ENCODE measurements at regions not wholly inside any gene's neighbourhood (a gene's known extent, or its start where the extent isn't known, plus 50 kb on each side); places are given as distances from the start of the nearest gene placed in this dataset.

DNA sequence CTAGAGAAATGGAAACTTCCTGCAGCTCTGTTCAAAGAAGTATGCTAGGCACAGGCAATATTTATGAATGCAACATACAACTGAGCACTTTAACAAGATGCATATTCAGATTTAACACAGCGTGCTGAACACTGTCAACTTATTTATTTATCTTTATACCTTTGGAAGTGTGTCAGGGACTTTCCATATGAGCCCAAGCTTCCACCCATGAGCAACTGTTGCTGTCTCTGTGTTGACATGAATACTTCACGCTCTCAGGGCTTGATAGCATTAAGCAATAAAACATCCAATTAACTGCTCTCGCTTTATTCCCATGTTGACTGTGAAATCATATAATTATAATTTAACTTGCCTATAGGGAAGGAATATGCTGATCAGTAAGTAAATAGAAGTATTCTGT is 116.6 kb upstream of the ROBO1 start (continued):
- TF ChIP-seq, protein P1, sequence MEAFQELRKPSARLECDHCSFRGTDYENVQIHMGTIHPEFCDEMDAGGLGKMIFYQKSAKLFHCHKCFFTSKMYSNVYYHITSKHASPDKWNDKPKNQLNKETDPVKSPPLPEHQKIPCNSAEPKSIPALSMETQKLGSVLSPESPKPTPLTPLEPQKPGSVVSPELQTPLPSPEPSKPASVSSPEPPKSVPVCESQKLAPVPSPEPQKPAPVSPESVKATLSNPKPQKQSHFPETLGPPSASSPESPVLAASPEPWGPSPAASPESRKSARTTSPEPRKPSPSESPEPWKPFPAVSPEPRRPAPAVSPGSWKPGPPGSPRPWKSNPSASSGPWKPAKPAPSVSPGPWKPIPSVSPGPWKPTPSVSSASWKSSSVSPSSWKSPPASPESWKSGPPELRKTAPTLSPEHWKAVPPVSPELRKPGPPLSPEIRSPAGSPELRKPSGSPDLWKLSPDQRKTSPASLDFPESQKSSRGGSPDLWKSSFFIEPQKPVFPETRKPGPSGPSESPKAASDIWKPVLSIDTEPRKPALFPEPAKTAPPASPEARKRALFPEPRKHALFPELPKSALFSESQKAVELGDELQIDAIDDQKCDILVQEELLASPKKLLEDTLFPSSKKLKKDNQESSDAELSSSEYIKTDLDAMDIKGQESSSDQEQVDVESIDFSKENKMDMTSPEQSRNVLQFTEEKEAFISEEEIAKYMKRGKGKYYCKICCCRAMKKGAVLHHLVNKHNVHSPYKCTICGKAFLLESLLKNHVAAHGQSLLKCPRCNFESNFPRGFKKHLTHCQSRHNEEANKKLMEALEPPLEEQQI (IDR thresholded peaks at IDR 0.05) = no peak
- TF ChIP-seq, protein P2, sequence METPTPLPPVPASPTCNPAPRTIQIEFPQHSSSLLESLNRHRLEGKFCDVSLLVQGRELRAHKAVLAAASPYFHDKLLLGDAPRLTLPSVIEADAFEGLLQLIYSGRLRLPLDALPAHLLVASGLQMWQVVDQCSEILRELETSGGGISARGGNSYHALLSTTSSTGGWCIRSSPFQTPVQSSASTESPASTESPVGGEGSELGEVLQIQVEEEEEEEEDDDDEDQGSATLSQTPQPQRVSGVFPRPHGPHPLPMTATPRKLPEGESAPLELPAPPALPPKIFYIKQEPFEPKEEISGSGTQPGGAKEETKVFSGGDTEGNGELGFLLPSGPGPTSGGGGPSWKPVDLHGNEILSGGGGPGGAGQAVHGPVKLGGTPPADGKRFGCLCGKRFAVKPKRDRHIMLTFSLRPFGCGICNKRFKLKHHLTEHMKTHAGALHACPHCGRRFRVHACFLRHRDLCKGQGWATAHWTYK (CRISPR knock-in tag; IDR thresholded peaks at IDR 0.05) = no peak
- TF ChIP-seq KDM5B (IDR thresholded peaks at IDR 0.05; ENCODE audit: insufficient replicate concordance, low read depth, low read length) = no peak
- no peak for TF ChIP-seq ERF (CRISPR knock-in tag; IDR thresholded peaks at IDR 0.05)

DNA sequence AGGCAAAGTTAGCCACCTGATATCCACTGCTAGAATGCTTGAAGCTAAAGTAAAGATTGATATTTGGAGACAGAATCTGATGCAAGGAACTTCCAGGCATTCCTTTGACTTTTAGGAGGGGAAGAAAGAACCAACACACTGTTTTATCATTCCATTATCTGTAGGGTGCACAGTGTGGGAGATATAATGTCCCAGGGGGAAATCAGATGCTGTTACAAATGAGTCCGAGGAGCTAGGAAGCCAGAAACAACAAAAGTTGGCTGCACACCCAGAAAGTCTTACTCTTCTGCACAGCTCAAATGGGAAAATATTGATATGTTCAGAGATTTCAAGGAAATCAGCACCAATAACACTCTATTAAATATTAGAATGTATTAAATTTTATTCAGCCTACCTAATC is 113.6 kb upstream of the ROBO1 start:
- 0% methylated on average over 1 of the region's 1 CpG for WGBS (ENCODE audit: insufficient coverage, low coverage, missing lambda C conversion rate)
- H3K9me3 ChIP-seq (replicated peaks; ENCODE audit: control insufficient read depth, insufficient read depth, low read depth, low read length) = no peaks in the 10 kb centered on the region
- in situ Hi-C loops (cut with MboI) = no loop called here

More for the DNA sequence above, 113.6 kb upstream of the ROBO1 start:
- ChIA-PET CTCF (ENCODE audit: low intra/inter-chr PET ratio) (no interaction called here), POLR2A (no interaction called here)
- Histone ChIP-seq H3K79me2 (ENCODE audit: control insufficient read depth, insufficient read depth, low read length) (no peaks in the 10 kb centered on the region), H3K4me1 (replicated peaks in 1 of 2; ENCODE audit: control insufficient read depth in 2 of 2, insufficient read depth in 2 of 2, low read length in 2 of 2) (no peaks in the 10 kb centered on the region), H3K27me3 (ENCODE audit: control insufficient read depth in 2 of 2, insufficient read depth in 2 of 2, low read length in 2 of 2) (no peaks in the 10 kb centered on the region), H3K4me3 (no peak overlapping the region), H2AFZ (ENCODE audit: low read depth, low read length) (no peak overlapping the region), H3K9ac (ENCODE audit: insufficient read depth in 1 of 2, low read depth in 2 of 2, low read length in 2 of 2) (no peak overlapping the region), H3K36me3 (ENCODE audit: control insufficient read depth, insufficient read depth, low read length) (no peaks in the 10 kb centered on the region), H4K20me1 (replicated peaks; ENCODE audit: control insufficient read depth, insufficient read depth, low read length) (no peaks in the 10 kb centered on the region), H3K9me1 (ENCODE audit: control insufficient read depth, insufficient read depth, low read length) (no peaks in the 10 kb centered on the region), H3K4me2 (ENCODE audit: insufficient read depth, low read length) (no peak overlapping the region), H3K27ac (ENCODE audit: extremely low read depth, low read depth, low read length) (no peak overlapping the region)
- BruUV-seq (replicated peaks) = no TSS peak
- DNase-seq (ENCODE audit: extremely low read depth in 1 of 4, low spot score in 3 of 4) (no peak), FAIRE-seq (no peak), ATAC-seq (no peak)
- TF ChIP-seq SRSF1 (IDR thresholded peaks at IDR 0.05; ENCODE audit: low read depth, low read length) (no peak), SP2 (IDR thresholded peaks at IDR 0.05; ENCODE audit: extremely low read depth, low read depth, low read length, poor library complexity, severe bottlenecking) (no peak)
- intact Hi-C loops (cut with micrococcal nuclease) = no loop called here

Measured in K562 (cell line).